Activated CD8-positive, alpha-beta memory T cell treated with anti-CD3 and anti-CD28 coated beads, Interleukin-2, amount 10 ng/mL, durations not matched to agents 7 days and 5 days (primary cell): ENCODE measurements at regions not wholly inside any gene's neighbourhood (a gene's known extent, or its start where the extent isn't known, plus 50 kb on each side); places are given as distances from the start of the nearest gene placed in this dataset.
"Not testable (repeated sequence)": the region's sequence is repeated elsewhere in the genome, so short reads cannot be mapped to it uniquely, and the experiment has no call there.

Source experiments
- ATAC-seq: fragments of 150-1000 bp; cut with Tn5 transposase; one replicate; pipeline ENCODE4 v1.10.0; 2021; ENCODE audit warnings: moderate library complexity
- CTCF ChIA-PET: fragments of 350-600 bp; sonication (Branson Sonifier 250); formaldehyde crosslinking; loops from one replicate; lab custom pipeline; 2021; ENCODE audit warnings: antibody characterized with exemption; lab: Charles Lee
- DNase-seq: peaks from one replicate; pipeline ENCODE4 v3.0.0-alpha.2; 2020
- H3K27ac Mint-ChIP-seq: one replicate; pipeline ENCODE4 v1.8.0; 2021; ENCODE audit warnings: mild to moderate bottlenecking, mixed read lengths
- H3K27me3 Mint-ChIP-seq: one replicate; pipeline ENCODE4 v1.8.0; 2021; ENCODE audit warnings: mixed read lengths
- H3K36me3 Mint-ChIP-seq: one replicate; pipeline ENCODE4 v1.8.0; 2021; ENCODE audit warnings: mild to moderate bottlenecking, mixed read lengths
- H3K4me1 Mint-ChIP-seq: one replicate; pipeline ENCODE4 v1.8.0; 2021; ENCODE audit warnings: mixed read lengths
- H3K4me3 Mint-ChIP-seq: one replicate; pipeline ENCODE4 v1.8.0; 2021; ENCODE audit warnings: mild to moderate bottlenecking, moderate library complexity, mixed read lengths
- H3K9me3 Mint-ChIP-seq: one replicate; pipeline ENCODE4 v1.8.0; 2022; ENCODE audit warnings: low read depth, mixed read lengths

GRCh38 chr18:2134364-2134763 lies 436.9 kb downstream of the METTL4 start:
- H3K36me3 Mint-ChIP-seq, result no peaks in the 10 kb centered on the region
- H3K27ac Mint-ChIP-seq, result no peak overlapping the region
- CTCF ChIA-PET, result no interaction called here
- DNase-seq, result no peak
- no peak for ATAC-seq
- no peaks in the 10 kb centered on the region for H3K4me1 Mint-ChIP-seq
- no peaks in the 10 kb centered on the region for H3K27me3 Mint-ChIP-seq
- H3K4me3 Mint-ChIP-seq, result no peak overlapping the region
- H3K9me3 Mint-ChIP-seq, result no peaks in the 10 kb centered on the region

GRCh38 chr18:2135309-2135708 lies 436.0 kb downstream of the METTL4 start:
- Mint-ChIP-seq H3K36me3 (no peaks in the 10 kb centered on the region), H3K27me3 (no peaks in the 10 kb centered on the region), H3K4me3 (no peak overlapping the region), H3K4me1 (no peaks in the 10 kb centered on the region), H3K27ac (no peak overlapping the region), H3K9me3 (no peaks in the 10 kb centered on the region)
- ATAC-seq (no peak), DNase-seq (no peak)
- CTCF ChIA-PET, result no interaction called here

GRCh38 chr18:2138552-2138951 lies 432.8 kb downstream of the METTL4 start:
- ATAC-seq (no peak), DNase-seq (no peak)
- Mint-ChIP-seq H3K27ac (no peak overlapping the region), H3K4me3 (no peak overlapping the region), H3K36me3 (no peaks in the 10 kb centered on the region), H3K4me1 (no peaks in the 10 kb centered on the region), H3K9me3 (no peaks in the 10 kb centered on the region), H3K27me3 (no peaks in the 10 kb centered on the region)
- CTCF ChIA-PET, result no interaction called here

GRCh38 chr18:2139691-2140090 lies 431.6 kb downstream of the METTL4 start:
- CTCF ChIA-PET, result no interaction called here
- Mint-ChIP-seq H3K27me3 (no peaks in the 10 kb centered on the region), H3K36me3 (no peaks in the 10 kb centered on the region), H3K4me3 (no peak overlapping the region), H3K4me1 (no peaks in the 10 kb centered on the region), H3K27ac (no peak overlapping the region), H3K9me3 (no peaks in the 10 kb centered on the region)
- DNase-seq (no peak), ATAC-seq (no peak)

- Mint-ChIP-seq H3K36me3 (no peaks in the 10 kb centered on the region), H3K4me3 (no peak overlapping the region), H3K27ac (no peak overlapping the region), H3K27me3 (peaks cover 8% of the 10 kb centered on the region), H3K4me1 (no peaks in the 10 kb centered on the region), H3K9me3 (no peaks in the 10 kb centered on the region)
- DNase-seq (no peak), ATAC-seq (no peak)
- CTCF ChIA-PET, result no interaction called here
These were observed 427.7 kb downstream of the METTL4 start for GRCh38 chr18:2143636-2144035.

- H3K27ac Mint-ChIP-seq, result no peak overlapping the region
- DNase-seq (no peak), ATAC-seq (no peak)
- H3K4me1 Mint-ChIP-seq, result no peaks in the 10 kb centered on the region
- H3K9me3 Mint-ChIP-seq, result no peaks in the 10 kb centered on the region
- no peak overlapping the region for H3K4me3 Mint-ChIP-seq
- CTCF ChIA-PET, result no interaction called here
- H3K36me3 Mint-ChIP-seq, result no peaks in the 10 kb centered on the region
- H3K27me3 Mint-ChIP-seq, result peaks cover 8% of the 10 kb centered on the region
These were observed 426.5 kb downstream of the METTL4 start for GRCh38 chr18:2144811-2145210.

GRCh38 chr18:2146092-2146491 lies 425.2 kb downstream of the METTL4 start:
- DNase-seq (no peak), ATAC-seq (no peak)
- CTCF ChIA-PET, result no interaction called here
- Mint-ChIP-seq H3K9me3 (no peaks in the 10 kb centered on the region), H3K4me3 (no peak overlapping the region), H3K36me3 (no peaks in the 10 kb centered on the region), H3K4me1 (no peaks in the 10 kb centered on the region), H3K27ac (no peak overlapping the region), H3K27me3 (peaks cover 8% of the 10 kb centered on the region)

- peaks cover 8% of the 10 kb centered on the region for H3K27me3 Mint-ChIP-seq
- CTCF ChIA-PET, result no interaction called here
- no peak overlapping the region for H3K27ac Mint-ChIP-seq
- ATAC-seq, result no peak
- H3K9me3 Mint-ChIP-seq, result no peaks in the 10 kb centered on the region
- no peaks in the 10 kb centered on the region for H3K4me1 Mint-ChIP-seq
- DNase-seq, result no peak
- H3K4me3 Mint-ChIP-seq, result no peak overlapping the region
- H3K36me3 Mint-ChIP-seq, result no peaks in the 10 kb centered on the region
These were observed 424.6 kb downstream of the METTL4 start for GRCh38 chr18:2146754-2147153.

GRCh38 chr18:2147476-2148230 lies 423.7 kb downstream of the METTL4 start:
- CTCF ChIA-PET, result no interaction called here
- Mint-ChIP-seq H3K4me3 (no peak overlapping the region), H3K27ac (no peak overlapping the region), H3K4me1 (no peaks in the 10 kb centered on the region), H3K27me3 (peaks cover 8% of the 10 kb centered on the region), H3K9me3 (no peaks in the 10 kb centered on the region), H3K36me3 (no peaks in the 10 kb centered on the region)
- no peak for ATAC-seq
- DNase-seq, result no peak

GRCh38 chr18:2148823-2149222 lies 422.5 kb downstream of the METTL4 start:
- H3K4me3 Mint-ChIP-seq, result no peak overlapping the region
- H3K9me3 Mint-ChIP-seq, result no peaks in the 10 kb centered on the region
- H3K4me1 Mint-ChIP-seq, result no peaks in the 10 kb centered on the region
- no peak overlapping the region for H3K27ac Mint-ChIP-seq
- no peaks in the 10 kb centered on the region for H3K36me3 Mint-ChIP-seq
- H3K27me3 Mint-ChIP-seq, result peaks cover 8% of the 10 kb centered on the region
- CTCF ChIA-PET, result no interaction called here
- DNase-seq (no peak), ATAC-seq (no peak)

- ATAC-seq, result no peak
- H3K27ac Mint-ChIP-seq, result no peak overlapping the region
- H3K36me3 Mint-ChIP-seq, result no peaks in the 10 kb centered on the region
- H3K9me3 Mint-ChIP-seq, result no peaks in the 10 kb centered on the region
- H3K4me3 Mint-ChIP-seq, result no peak overlapping the region
- H3K27me3 Mint-ChIP-seq, result peaks cover 8% of the 10 kb centered on the region
- CTCF ChIA-PET, result no interaction called here
- no peak for DNase-seq
- H3K4me1 Mint-ChIP-seq, result no peaks in the 10 kb centered on the region
These were observed 420.7 kb downstream of the METTL4 start for GRCh38 chr18:2150566-2150965.

GRCh38 chr18:2154278-2154677 lies 417.0 kb downstream of the METTL4 start:
- H3K4me3 Mint-ChIP-seq, result no peak overlapping the region
- ATAC-seq (no peak), DNase-seq (no peak)
- H3K27me3 Mint-ChIP-seq, result no peaks in the 10 kb centered on the region
- CTCF ChIA-PET, result no interaction called here
- H3K9me3 Mint-ChIP-seq, result no peaks in the 10 kb centered on the region
- H3K27ac Mint-ChIP-seq, result no peak overlapping the region
- H3K36me3 Mint-ChIP-seq, result no peaks in the 10 kb centered on the region
- H3K4me1 Mint-ChIP-seq, result no peaks in the 10 kb centered on the region

GRCh38 chr18:2164644-2165550 lies 406.4 kb downstream of the METTL4 start:
- H3K27ac Mint-ChIP-seq, result no peak overlapping the region
- ATAC-seq (no peak), DNase-seq (no peak)
- H3K4me1 Mint-ChIP-seq, result no peaks in the 10 kb centered on the region
- no peaks in the 10 kb centered on the region for H3K27me3 Mint-ChIP-seq
- no peaks in the 10 kb centered on the region for H3K36me3 Mint-ChIP-seq
- CTCF ChIA-PET, result no interaction called here
- no peaks in the 10 kb centered on the region for H3K9me3 Mint-ChIP-seq
- no peak overlapping the region for H3K4me3 Mint-ChIP-seq

- H3K36me3 Mint-ChIP-seq, DNase-seq, H3K9me3 Mint-ChIP-seq, H3K27ac Mint-ChIP-seq, H3K4me3 Mint-ChIP-seq, ATAC-seq, H3K4me1 Mint-ChIP-seq, H3K27me3 Mint-ChIP-seq, CTCF ChIA-PET: not testable (repeated sequence)
These were observed 404.4 kb downstream of the METTL4 start for GRCh38 chr18:2166876-2167275.
